ENCODE measurements at regions not wholly inside any gene's neighbourhood (a gene's known extent, or its start where the extent isn't known, plus 50 kb on each side); places are given as distances from the start of the nearest gene placed in this dataset.

- no peak for TF ChIP-seq ZNF274 (IDR thresholded peaks at IDR 0.05; ENCODE audit: low read depth, low read length)
- no peak overlapping the region for H3K4me3 ChIP-seq (ENCODE audit: low read length)
Measured at GRCh38 chr1:216830424-216831210, 107.4 kb upstream of the ESRRG start.

- no peak for TF ChIP-seq ZNF274 (IDR thresholded peaks at IDR 0.05; ENCODE audit: low read depth, low read length)
Measured at GRCh38 chr1:216827251-216827650, 104.0 kb upstream of the ESRRG start.

GRCh38 chr1:216826646-216827045 is 103.4 kb upstream of the ESRRG start:
- H3K4me3 ChIP-seq (ENCODE audit: low read length) = no peak overlapping the region
- no peak for TF ChIP-seq ZNF274 (IDR thresholded peaks at IDR 0.05; ENCODE audit: low read depth, low read length)

More at GRCh38 chr1:216827251-216827650, 104.0 kb upstream of the ESRRG start:
- H3K4me3 ChIP-seq (ENCODE audit: low read length) = no peak overlapping the region

GRCh38 chr1:216826214-216826613 is 103.0 kb upstream of the ESRRG start:
- no peak overlapping the region for H3K4me3 ChIP-seq (ENCODE audit: low read length)
- TF ChIP-seq ZNF274 (IDR thresholded peaks at IDR 0.05; ENCODE audit: low read depth, low read length) = no peak

- no peak overlapping the region for H3K4me3 ChIP-seq (ENCODE audit: low read length)
- TF ChIP-seq ZNF274 (IDR thresholded peaks at IDR 0.05; ENCODE audit: low read depth, low read length) = no peak
Measured at GRCh38 chr1:216825557-216825956, 102.3 kb upstream of the ESRRG start.

- TF ChIP-seq ZNF274 (IDR thresholded peaks at IDR 0.05; ENCODE audit: low read depth, low read length) = no peak
- no peak overlapping the region for H3K4me3 ChIP-seq (ENCODE audit: low read length)
Measured at GRCh38 chr1:216824511-216824910, 101.3 kb upstream of the ESRRG start.

- no peak for TF ChIP-seq ZNF274 (IDR thresholded peaks at IDR 0.05; ENCODE audit: low read depth, low read length)
- no peak overlapping the region for H3K4me3 ChIP-seq (ENCODE audit: low read length)
Measured at GRCh38 chr1:216823731-216824130, 100.5 kb upstream of the ESRRG start.

- H3K4me3 ChIP-seq (ENCODE audit: low read length) = no peak overlapping the region
- no peak for TF ChIP-seq ZNF274 (IDR thresholded peaks at IDR 0.05; ENCODE audit: low read depth, low read length)
Measured at GRCh38 chr1:216822480-216822879, 99.3 kb upstream of the ESRRG start.

GRCh38 chr1:216820345-216820744 is 97.1 kb upstream of the ESRRG start:
- no peak overlapping the region for H3K4me3 ChIP-seq (ENCODE audit: low read length)
- no peak for TF ChIP-seq ZNF274 (IDR thresholded peaks at IDR 0.05; ENCODE audit: low read depth, low read length)

GRCh38 chr1:216818284-216818683 is 95.1 kb upstream of the ESRRG start:
- no peak for TF ChIP-seq ZNF274 (IDR thresholded peaks at IDR 0.05; ENCODE audit: low read depth, low read length)
- no peak overlapping the region for H3K4me3 ChIP-seq (ENCODE audit: low read length)

- H3K4me3 ChIP-seq (ENCODE audit: low read length) = no peak overlapping the region
- TF ChIP-seq ZNF274 (IDR thresholded peaks at IDR 0.05; ENCODE audit: low read depth, low read length) = no peak
Measured at GRCh38 chr1:216815260-216816131, 92.3 kb upstream of the ESRRG start.

GRCh38 chr1:216814576-216815259 is 91.5 kb upstream of the ESRRG start:
- no peak overlapping the region for H3K4me3 ChIP-seq (ENCODE audit: low read length)
- no peak for TF ChIP-seq ZNF274 (IDR thresholded peaks at IDR 0.05; ENCODE audit: low read depth, low read length)

GRCh38 chr1:216812966-216813365 is 89.7 kb upstream of the ESRRG start:
- H3K4me3 ChIP-seq (ENCODE audit: low read length) = no peak overlapping the region
- no peak for TF ChIP-seq ZNF274 (IDR thresholded peaks at IDR 0.05; ENCODE audit: low read depth, low read length)

- no peak for TF ChIP-seq ZNF274 (IDR thresholded peaks at IDR 0.05; ENCODE audit: low read depth, low read length)
- no peak overlapping the region for H3K4me3 ChIP-seq (ENCODE audit: low read length)
Measured at GRCh38 chr1:216809649-216810048, 86.4 kb upstream of the ESRRG start.
